ENCODE measurements at regions not wholly inside any gene's neighbourhood (a gene's known extent, or its start where the extent isn't known, plus 50 kb on each side); places are given as distances from the start of the nearest gene placed in this dataset.

DNA sequence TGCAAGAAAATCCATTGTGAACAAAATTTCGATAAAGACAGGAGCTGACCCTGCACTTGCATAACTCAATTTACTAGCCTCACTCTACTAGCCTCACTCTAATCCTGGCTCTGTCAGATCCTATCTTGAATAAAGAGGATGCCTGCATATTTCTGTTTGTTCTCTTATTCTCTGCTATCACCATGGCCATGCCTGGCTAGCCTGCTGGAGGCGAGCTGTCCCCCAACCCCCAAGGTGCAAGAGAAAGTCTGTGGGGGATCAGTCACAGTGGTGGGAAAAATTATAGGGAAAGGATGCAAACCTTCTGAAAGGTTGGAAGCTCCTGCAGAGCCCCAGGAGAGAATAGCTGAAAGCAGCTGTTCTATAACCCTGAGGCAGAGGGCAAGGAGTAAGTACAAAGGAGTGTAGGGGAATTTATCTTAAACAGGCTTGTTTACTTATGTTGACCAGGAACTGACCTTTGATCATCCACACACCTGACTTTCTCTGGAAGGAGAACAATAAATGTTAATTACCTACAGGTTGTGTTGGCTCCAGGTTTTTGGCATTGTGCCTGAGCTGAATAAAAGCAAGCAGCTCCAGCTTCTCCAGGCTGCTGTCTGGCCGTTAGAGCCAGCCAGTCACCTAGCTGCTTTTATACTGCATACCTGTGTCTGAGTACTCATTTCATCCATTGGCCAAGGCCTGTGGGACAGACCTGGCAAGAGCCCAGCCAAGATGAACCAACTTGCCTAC is 137.7 kb upstream of the RASGRP1 start:
- TF ChIP-seq, protein P1, sequence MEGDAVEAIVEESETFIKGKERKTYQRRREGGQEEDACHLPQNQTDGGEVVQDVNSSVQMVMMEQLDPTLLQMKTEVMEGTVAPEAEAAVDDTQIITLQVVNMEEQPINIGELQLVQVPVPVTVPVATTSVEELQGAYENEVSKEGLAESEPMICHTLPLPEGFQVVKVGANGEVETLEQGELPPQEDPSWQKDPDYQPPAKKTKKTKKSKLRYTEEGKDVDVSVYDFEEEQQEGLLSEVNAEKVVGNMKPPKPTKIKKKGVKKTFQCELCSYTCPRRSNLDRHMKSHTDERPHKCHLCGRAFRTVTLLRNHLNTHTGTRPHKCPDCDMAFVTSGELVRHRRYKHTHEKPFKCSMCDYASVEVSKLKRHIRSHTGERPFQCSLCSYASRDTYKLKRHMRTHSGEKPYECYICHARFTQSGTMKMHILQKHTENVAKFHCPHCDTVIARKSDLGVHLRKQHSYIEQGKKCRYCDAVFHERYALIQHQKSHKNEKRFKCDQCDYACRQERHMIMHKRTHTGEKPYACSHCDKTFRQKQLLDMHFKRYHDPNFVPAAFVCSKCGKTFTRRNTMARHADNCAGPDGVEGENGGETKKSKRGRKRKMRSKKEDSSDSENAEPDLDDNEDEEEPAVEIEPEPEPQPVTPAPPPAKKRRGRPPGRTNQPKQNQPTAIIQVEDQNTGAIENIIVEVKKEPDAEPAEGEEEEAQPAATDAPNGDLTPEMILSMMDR (IDR thresholded peaks at IDR 0.05): no peak

DNA sequence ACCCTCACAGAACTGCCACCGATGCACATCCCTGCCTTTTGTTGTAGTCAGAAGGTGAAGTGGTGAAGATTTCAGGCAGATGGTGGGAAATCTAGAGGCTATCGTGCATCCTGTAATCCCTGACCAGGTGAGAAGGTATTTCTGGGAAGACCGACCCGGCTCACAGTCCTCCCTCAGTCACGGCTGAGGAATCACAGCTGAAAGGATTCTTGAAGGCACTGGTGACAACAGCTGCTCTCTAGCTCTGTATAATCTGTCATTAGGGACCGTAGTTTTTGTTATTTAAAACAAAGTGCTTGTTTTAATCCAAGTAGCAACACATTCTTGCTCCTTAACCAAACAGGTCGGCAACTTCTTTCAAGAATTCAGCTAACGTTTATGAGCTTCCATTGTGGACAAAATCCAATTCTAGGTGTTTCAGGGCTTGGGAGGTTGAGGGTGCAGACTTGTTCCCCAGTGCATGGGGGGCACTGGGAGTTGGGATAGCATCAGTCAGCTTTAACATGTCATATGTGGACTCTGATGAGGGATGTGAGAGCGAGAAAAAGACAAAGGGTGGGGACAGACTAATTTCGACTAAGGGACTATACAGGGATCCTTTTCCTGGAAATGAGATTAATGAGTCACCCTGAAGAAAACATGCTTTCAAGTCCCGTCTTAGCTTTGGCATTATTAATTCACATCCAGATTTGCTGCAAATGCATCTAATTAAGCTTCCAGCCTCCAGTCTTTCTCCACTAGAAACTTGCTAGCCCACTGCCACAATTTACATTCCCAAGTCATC is 141.0 kb upstream of the RASGRP1 start:
- TF ChIP-seq, protein P1 (IDR thresholded peaks at IDR 0.05): no peak

DNA sequence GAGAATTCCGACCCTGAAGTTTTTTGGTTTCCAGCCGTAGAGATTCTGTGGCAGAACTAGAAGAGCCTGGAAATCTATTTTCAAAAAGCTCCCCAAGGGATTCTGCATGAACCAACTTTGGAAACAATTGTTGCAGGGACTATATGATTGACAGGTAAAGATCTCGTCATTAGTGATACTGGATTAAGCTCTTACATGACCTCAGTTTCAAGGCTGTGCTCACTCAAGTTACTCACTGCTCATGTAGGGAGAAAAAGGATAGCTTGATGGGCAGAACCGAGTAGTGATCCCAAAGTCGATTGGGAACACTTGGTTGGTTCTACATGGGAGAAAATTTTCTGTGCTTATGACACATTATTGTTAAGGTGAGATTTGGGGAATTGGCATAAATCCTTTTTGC is 142.3 kb upstream of the RASGRP1 start:
- TF ChIP-seq, protein P1 (IDR thresholded peaks at IDR 0.05): no peak

DNA sequence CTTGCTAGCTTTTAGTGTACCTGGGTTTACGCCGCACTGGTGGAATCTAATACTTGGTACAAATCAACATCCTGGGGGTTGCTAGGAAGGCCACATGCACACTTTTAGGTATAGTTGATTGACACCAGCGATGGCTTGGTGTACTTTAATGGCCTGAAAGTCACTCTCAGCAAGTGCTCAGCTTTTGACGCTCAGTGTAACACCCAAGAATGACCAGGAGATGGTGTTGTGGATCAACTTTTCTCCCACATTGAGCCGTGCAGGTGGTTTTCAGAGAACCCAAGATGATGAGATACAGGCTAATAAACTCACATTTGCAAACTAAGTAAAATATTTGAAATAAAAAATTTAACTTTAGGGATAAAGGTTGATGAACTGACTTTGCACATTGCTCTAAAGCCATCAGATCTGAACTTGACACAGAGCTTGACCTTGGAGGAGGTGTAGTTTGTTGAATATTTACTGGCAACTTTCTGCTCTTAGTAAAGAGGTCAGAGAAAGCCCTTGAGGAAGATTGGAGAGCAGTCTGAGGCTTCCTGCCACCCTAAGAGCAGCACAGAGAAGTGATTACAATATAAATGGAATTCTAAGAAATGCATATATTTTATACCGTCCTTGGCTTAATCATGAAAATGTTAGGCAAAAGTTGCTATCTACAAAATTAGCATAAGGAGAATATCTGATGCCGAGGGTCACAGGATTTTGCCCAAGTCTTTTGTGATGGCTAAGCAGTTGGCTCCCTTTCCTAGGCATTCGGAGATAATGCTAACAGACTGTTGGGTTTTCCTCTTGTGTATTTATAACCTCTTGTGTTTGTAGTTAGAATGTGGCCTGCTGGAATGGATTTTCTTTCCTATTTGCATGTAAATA is 143.4 kb upstream of the RASGRP1 start:
- TF ChIP-seq, protein P1 (IDR thresholded peaks at IDR 0.05): peak; percentile 71

DNA sequence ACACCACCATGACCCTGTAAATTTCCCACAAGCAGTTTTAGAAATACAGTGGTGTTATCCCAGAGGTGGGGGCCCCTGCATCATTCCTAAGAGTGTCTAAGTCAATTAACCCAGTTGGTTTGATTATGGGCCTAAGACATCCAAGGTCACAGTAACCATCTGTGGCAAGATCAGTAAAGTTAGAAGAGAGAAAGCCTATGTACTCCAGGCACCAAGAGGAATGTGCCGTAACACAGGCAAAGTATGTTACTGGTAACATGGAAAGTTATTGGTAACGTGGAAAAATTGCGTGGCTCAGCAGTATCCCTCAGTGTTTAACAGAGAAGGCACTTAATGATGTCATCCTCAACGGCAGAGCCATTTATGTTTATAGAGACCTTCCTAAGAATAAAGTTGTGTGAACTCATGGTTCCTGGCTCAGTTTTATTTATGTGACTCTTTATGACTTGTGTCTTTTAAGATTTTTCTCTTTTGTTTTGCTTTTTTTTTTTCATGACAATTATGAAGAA is 144.1 kb upstream of the RASGRP1 start:
- TF ChIP-seq, protein P1 (IDR thresholded peaks at IDR 0.05): no peak

DNA sequence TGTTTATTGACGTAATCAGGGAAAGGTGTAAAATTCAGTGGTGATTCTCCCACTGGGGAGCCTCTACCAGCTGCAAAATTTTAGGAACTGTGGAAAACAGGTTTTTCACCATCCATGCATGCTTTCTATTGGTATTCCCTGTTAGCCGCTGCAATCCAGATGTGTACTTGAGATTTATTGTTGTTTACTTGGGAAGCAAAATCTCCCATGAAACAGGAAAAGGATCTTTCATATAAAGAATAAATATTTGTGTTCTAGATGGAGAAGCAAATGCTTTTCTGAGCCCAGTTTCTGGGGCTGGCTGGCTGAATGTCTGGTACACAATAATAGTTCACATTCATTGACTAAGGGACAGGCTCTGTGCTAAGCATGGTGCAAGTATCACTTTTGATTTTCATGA is 144.6 kb upstream of the RASGRP1 start:
- TF ChIP-seq, protein P1 (IDR thresholded peaks at IDR 0.05): no peak

All from LNCAP (cell line).